Stomach (tissue), 4 donors: ENCODE measurements at regions not wholly inside any gene's neighbourhood (a gene's known extent, or its start where the extent isn't known, plus 50 kb on each side); places are given as distances from the start of the nearest gene placed in this dataset.

ENCODE experiments used
- EP300 ChIP-seq: sonication (generic); formaldehyde crosslinking; IDR thresholded peaks from one replicate; pipeline ENCODE4 v1.6.1; 2017; ENCODE audit warnings: antibody characterized with exemption
- POLR2A ChIP-seq, 4 donors: fragments of 450-650 bp; IDR thresholded peaks; one replicate each; pipeline ENCODE4 v1.6.1; 2016; ENCODE audit warnings: antibody characterized with exemption in 4 of 4, control low read depth in 2 of 4, mild to moderate bottlenecking in 1 of 4, moderate library complexity in 1 of 4
- TF ChIP-seq, protein P1 (sequence below), 7 experiments: fragments of 450-650 bp in 4 of 7; fragments of 200-600 bp in 3 of 7; sonication (generic) in 3 of 7; IDR thresholded peaks; one replicate each; pipeline ENCODE4 v1.5.1; 2016 to 2019; ENCODE audit warnings: antibody characterized with exemption in 7 of 7, control low read depth in 2 of 7, mild to moderate bottlenecking in 1 of 7

DNA sequence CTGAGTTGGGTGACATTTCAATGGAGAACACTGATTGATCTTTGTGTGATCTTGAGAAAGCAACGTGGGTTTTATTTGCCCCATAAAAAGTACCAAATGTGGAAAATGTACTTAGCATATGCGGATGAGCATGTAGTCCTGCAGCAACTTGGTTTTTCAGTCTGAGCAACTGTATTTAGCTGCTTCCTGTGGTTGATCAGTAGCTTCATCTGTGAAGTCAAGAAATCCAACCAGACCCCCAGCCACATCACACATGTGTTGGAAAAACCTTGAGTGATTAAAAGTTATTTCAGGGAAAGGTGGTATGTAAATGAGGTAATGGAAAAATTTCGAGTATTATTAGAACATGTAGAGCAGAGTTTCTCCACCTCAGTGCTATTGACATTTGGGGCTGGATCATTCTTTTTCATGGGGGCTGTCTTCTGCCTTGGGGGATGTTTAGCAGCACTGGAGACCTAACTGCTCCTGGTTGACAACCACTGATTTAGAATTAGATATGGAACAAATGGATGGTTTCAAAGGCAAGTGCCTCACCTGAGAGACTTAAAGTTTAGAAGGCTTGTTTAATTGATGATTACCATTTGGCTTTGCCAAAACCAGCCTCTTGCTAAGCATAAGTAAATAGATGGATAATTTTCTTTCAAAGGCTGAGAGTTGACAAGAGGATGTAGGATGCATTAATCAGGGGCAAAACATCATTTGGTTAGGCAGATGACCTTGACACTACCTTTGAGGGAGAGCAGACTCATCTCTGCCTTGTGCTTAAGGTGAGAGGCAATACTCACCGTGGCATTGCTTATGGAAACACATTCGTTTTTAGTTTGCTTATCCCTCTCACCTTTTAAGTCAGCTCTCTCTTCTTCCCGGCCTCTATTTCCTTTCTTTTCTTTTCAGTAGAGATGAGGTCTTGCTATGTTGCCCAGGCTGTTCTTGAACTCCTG is 193.0 kb upstream of the RPS6KA3 start:
- TF ChIP-seq POLR2A (IDR thresholded peaks at IDR 0.05) (no peak), EP300 (no peak)
- TF ChIP-seq, protein P1, sequence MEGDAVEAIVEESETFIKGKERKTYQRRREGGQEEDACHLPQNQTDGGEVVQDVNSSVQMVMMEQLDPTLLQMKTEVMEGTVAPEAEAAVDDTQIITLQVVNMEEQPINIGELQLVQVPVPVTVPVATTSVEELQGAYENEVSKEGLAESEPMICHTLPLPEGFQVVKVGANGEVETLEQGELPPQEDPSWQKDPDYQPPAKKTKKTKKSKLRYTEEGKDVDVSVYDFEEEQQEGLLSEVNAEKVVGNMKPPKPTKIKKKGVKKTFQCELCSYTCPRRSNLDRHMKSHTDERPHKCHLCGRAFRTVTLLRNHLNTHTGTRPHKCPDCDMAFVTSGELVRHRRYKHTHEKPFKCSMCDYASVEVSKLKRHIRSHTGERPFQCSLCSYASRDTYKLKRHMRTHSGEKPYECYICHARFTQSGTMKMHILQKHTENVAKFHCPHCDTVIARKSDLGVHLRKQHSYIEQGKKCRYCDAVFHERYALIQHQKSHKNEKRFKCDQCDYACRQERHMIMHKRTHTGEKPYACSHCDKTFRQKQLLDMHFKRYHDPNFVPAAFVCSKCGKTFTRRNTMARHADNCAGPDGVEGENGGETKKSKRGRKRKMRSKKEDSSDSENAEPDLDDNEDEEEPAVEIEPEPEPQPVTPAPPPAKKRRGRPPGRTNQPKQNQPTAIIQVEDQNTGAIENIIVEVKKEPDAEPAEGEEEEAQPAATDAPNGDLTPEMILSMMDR (IDR thresholded peaks at IDR 0.05) = no peak
